H9 (cell line): ENCODE measurements at regions not wholly inside any gene's neighbourhood (a gene's known extent, or its start where the extent isn't known, plus 50 kb on each side); places are given as distances from the start of the nearest gene placed in this dataset.

Experiments
- DNase-seq: peaks from one replicate; pipeline ENCODE4 v3.0.0-alpha.2; 2017
- H2AFZ ChIP-seq: one replicate; pipeline ENCODE4 v1.6.1; 2013; ENCODE audit warnings: mild to moderate bottlenecking, low read length, control low read depth, moderate library complexity
- H2AK5ac ChIP-seq: 2 replicates; pipeline ENCODE4 v1.6.1; 2013; ENCODE audit warnings: low read length, control low read depth, mixed read lengths; ENCODE audit not compliant: insufficient read length
- H2BK120ac ChIP-seq: one replicate; pipeline ENCODE4 v1.6.1; 2013; ENCODE audit warnings: low read depth, mild to moderate bottlenecking, low read length, control low read depth, inconsistent platforms; ENCODE audit not compliant: poor library complexity, severe bottlenecking
- H2BK12ac ChIP-seq: 2 replicates; pipeline ENCODE4 v1.6.1; 2013; ENCODE audit warnings: low read length, control low read depth, mixed read lengths, low read depth; ENCODE audit not compliant: insufficient read length
- H2BK15ac ChIP-seq: 2 replicates; pipeline ENCODE4 v1.6.1; 2013; ENCODE audit warnings: low read depth, low read length, control low read depth
- H2BK20ac ChIP-seq: one replicate; pipeline ENCODE4 v1.6.1; 2013; ENCODE audit warnings: low read depth, mild to moderate bottlenecking, low read length, control low read depth, inconsistent platforms; ENCODE audit not compliant: poor library complexity, severe bottlenecking
- H2BK5ac ChIP-seq: 2 replicates; pipeline ENCODE4 v1.6.1; 2013; ENCODE audit warnings: low read length, control low read depth, mixed read lengths; ENCODE audit not compliant: insufficient read length
- H3K14ac ChIP-seq: 2 replicates; pipeline ENCODE4 v1.6.1; 2013; ENCODE audit warnings: low read length, control low read depth; ENCODE audit not compliant: insufficient read depth
- H3K18ac ChIP-seq: 2 replicates; pipeline ENCODE4 v1.6.1; 2013; ENCODE audit warnings: low read depth, mild to moderate bottlenecking, mixed read lengths, low read length, control low read depth; ENCODE audit not compliant: insufficient read length
- H3K23ac ChIP-seq: 2 replicates; pipeline ENCODE4 v1.6.1; 2013; ENCODE audit warnings: low read length, control low read depth, mixed read lengths, low read depth; ENCODE audit not compliant: insufficient read length
- H3K23me2 ChIP-seq: 2 replicates; pipeline ENCODE4 v1.6.1; 2013; ENCODE audit warnings: low read depth, mild to moderate bottlenecking, mixed read lengths, low read length, control low read depth; ENCODE audit not compliant: insufficient read length, poor library complexity, severe bottlenecking
- H3K27ac ChIP-seq: 2 replicates; pipeline ENCODE4 v1.5.1; 2013; ENCODE audit warnings: low read length, control low read depth, mixed read lengths, low read depth; ENCODE audit not compliant: insufficient read length
- H3K27me3 ChIP-seq: 2 replicates; pipeline ENCODE4 v1.6.1; 2013; ENCODE audit warnings: low read length, control low read depth, inconsistent platforms; ENCODE audit not compliant: insufficient read depth
- H3K4ac ChIP-seq: 2 replicates; pipeline ENCODE4 v1.6.1; 2013; ENCODE audit warnings: low read depth, mild to moderate bottlenecking, control low read depth, inconsistent platforms, low read length, moderate library complexity
- H3K4me1 ChIP-seq: 2 replicates; pipeline ENCODE4 v1.6.1; 2013; ENCODE audit warnings: low read length, control low read depth, inconsistent platforms; ENCODE audit not compliant: insufficient read depth
- H3K4me2 ChIP-seq: 2 replicates; pipeline ENCODE4 v1.6.1; 2013; ENCODE audit warnings: low read length, control low read depth, mixed read lengths; ENCODE audit not compliant: insufficient read length, insufficient read depth
- H3K56ac ChIP-seq: 2 replicates; pipeline ENCODE4 v1.6.1; 2013; ENCODE audit warnings: low read depth, mild to moderate bottlenecking, mixed read lengths, low read length, control low read depth; ENCODE audit not compliant: insufficient read length
- H3K79me1 ChIP-seq: 2 replicates; pipeline ENCODE4 v1.6.1; 2013; ENCODE audit warnings: low read depth, mild to moderate bottlenecking, moderate library complexity, low read length, control low read depth, inconsistent platforms; ENCODE audit not compliant: insufficient read depth, poor library complexity, severe bottlenecking
- H3K79me2 ChIP-seq: 2 replicates; pipeline ENCODE4 v1.6.1; 2013; ENCODE audit warnings: low read length, control low read depth, inconsistent platforms; ENCODE audit not compliant: insufficient read depth
- H3K9ac ChIP-seq: 2 replicates; pipeline ENCODE4 v1.6.1; 2013; ENCODE audit warnings: low read length, control low read depth, mixed read lengths; ENCODE audit not compliant: insufficient read length; ENCODE audit errors: extremely low read depth
- H3K9me3 ChIP-seq: one replicate; pipeline ENCODE4 v1.6.1; 2013; ENCODE audit warnings: low read depth, low read length, inconsistent platforms; ENCODE audit not compliant: control insufficient read depth
- H3T11ph ChIP-seq: one replicate; pipeline ENCODE4 v1.6.1; 2013; ENCODE audit warnings: mild to moderate bottlenecking, low read length, control low read depth, inconsistent platforms
- H4K20me1 ChIP-seq: one replicate; pipeline ENCODE4 v1.6.1; 2013; ENCODE audit not compliant: control insufficient read depth, insufficient read length, insufficient read depth
- H4K5ac ChIP-seq: 2 replicates; pipeline ENCODE4 v1.6.1; 2013; ENCODE audit warnings: low read depth, mild to moderate bottlenecking, mixed read lengths, low read length, control low read depth; ENCODE audit not compliant: insufficient read length
- H4K8ac ChIP-seq: replicated peaks from 2 replicates; pipeline ENCODE4 v1.6.1; 2013; ENCODE audit warnings: low read length, control low read depth, mixed read lengths, low read depth; ENCODE audit not compliant: insufficient read length
- H4K91ac ChIP-seq: 2 replicates; pipeline ENCODE4 v1.6.1; 2013; ENCODE audit warnings: low read depth, mild to moderate bottlenecking, moderate library complexity, mixed read lengths, low read length, control low read depth; ENCODE audit not compliant: insufficient read length
- H3K27ac Mint-ChIP-seq, 3 experiments: 2 replicates in 2 of 3; 3 replicates in 1 of 3; pipeline ENCODE4 v1.8.0; 2020 to 2021; ENCODE audit warnings: mixed read lengths in 3 of 3, mild to moderate bottlenecking in 1 of 3, moderate library complexity in 1 of 3
- H3K27me3 Mint-ChIP-seq: 2 replicates; pipeline ENCODE4 v1.8.0; 2021; ENCODE audit warnings: low read depth, mild to moderate bottlenecking, moderate library complexity, mixed read lengths
- H3K36me3 Mint-ChIP-seq, 3 experiments: 2 replicates in 2 of 3; 3 replicates in 1 of 3; pipeline ENCODE4 v1.8.0; 2020 to 2021; ENCODE audit warnings: low read depth in 3 of 3, mixed read lengths in 3 of 3; ENCODE audit not compliant: insufficient read depth in 1 of 3
- H3K4me1 Mint-ChIP-seq, 2 experiments: 2 replicates each; pipeline ENCODE4 v1.8.0; 2020; ENCODE audit warnings: mixed read lengths in 2 of 2
- H3K4me3 Mint-ChIP-seq, 2 experiments: 2 replicates in 1 of 2; 3 replicates in 1 of 2; pipeline ENCODE4 v1.8.0; 2020 to 2021; ENCODE audit warnings: mild to moderate bottlenecking in 2 of 2, mixed read lengths in 2 of 2, moderate library complexity in 1 of 2
- H3K9me3 Mint-ChIP-seq, 2 experiments: 2 replicates in 1 of 2; 3 replicates in 1 of 2; pipeline ENCODE4 v1.8.0; 2020; ENCODE audit warnings: mild to moderate bottlenecking in 2 of 2, mixed read lengths in 2 of 2, moderate library complexity in 1 of 2
- CTCF ChIP-seq: fragments of 200-600 bp; sonication (generic); conservative IDR thresholded peaks from 3 replicates; pipeline ENCODE4 v1.8.0; 2021; ENCODE audit warnings: antibody characterized with exemption, mild to moderate bottlenecking
- WGBS: extraction: QIAGEN DNeasy Blood & Tissue Kit; methylation state at CpG from one replicate; pipeline ENCODE4 v1.1.7; 2013; ENCODE audit warnings: missing lambda C conversion rate, low lambda C conversion rate, mixed read lengths; ENCODE audit not compliant: insufficient read length; ENCODE audit errors: extremely low coverage; 5-methylcytosine and 5-hydroxymethylcytosine counted together

GRCh38 chr3:148079370-148079769 lies 618.3 kb upstream of the AGTR1 start:
- no peak overlapping the region for H4K8ac ChIP-seq
- H3K23ac ChIP-seq = no peak overlapping the region
- H3K4ac ChIP-seq = no peak overlapping the region
- no peaks in the 10 kb centered on the region for H3K23me2 ChIP-seq
- Mint-ChIP-seq H3K36me3 (no peaks in the 10 kb centered on the region), H3K27ac (no peak overlapping the region), H3K4me1 (peaks cover 6 to 8% of the 10 kb centered on the region in 2 experiments; a peak in 3 of 4 replicates), H3K27me3 (no peaks in the 10 kb centered on the region), H3K9me3 (no peaks in the 10 kb centered on the region), H3K4me3 (no peak overlapping the region)
- H3K4me1 ChIP-seq = no peaks in the 10 kb centered on the region
- TF ChIP-seq CTCF = no peak
- H2AK5ac ChIP-seq = no peak overlapping the region
- H2BK15ac ChIP-seq = no peak overlapping the region
- H4K91ac ChIP-seq = no peak overlapping the region
- no peaks in the 10 kb centered on the region for H3K79me1 ChIP-seq
- H4K5ac ChIP-seq = no peak overlapping the region
- H3K27ac ChIP-seq = no peak overlapping the region
- no peak overlapping the region for H3K4me2 ChIP-seq
- no peak for DNase-seq
- H3K79me2 ChIP-seq = no peaks in the 10 kb centered on the region
- no peak overlapping the region for H2AFZ ChIP-seq
- H3K27me3 ChIP-seq = no peaks in the 10 kb centered on the region
- H3K9ac ChIP-seq = no peak overlapping the region
- no peak overlapping the region for H3T11ph ChIP-seq
- H3K56ac ChIP-seq = no peak overlapping the region
- WGBS = no CpG with 5 or more reads among the region's 6 CpGs
- H3K9me3 ChIP-seq = no peaks in the 10 kb centered on the region
- H2BK5ac ChIP-seq = no peak overlapping the region
- H2BK20ac ChIP-seq = no peak overlapping the region
- H3K18ac ChIP-seq = no peak overlapping the region
- no peak overlapping the region for H2BK120ac ChIP-seq
- no peaks in the 10 kb centered on the region for H4K20me1 ChIP-seq
- H3K14ac ChIP-seq = no peak overlapping the region
- H2BK12ac ChIP-seq = no peak overlapping the region
